BJ (cell line): ENCODE measurements at regions not wholly inside any gene's neighbourhood (a gene's known extent, or its start where the extent isn't known, plus 50 kb on each side); places are given as distances from the start of the nearest gene placed in this dataset.

Experiments used
- CTCF ChIA-PET: fragments of 350-600 bp; formaldehyde crosslinking; extraction: SDS; loops from one replicate; lab custom pipeline; 2021; ENCODE audit warnings: antibody characterized with exemption, inconsistent platforms; lab: Yijun Ruan, JAX
- POLR2A ChIA-PET: fragments of 300-600 bp; sonication (Branson Sonifier 250); formaldehyde crosslinking; extraction: SDS; loops from one replicate; lab custom pipeline; 2021; ENCODE audit warnings: antibody characterized with exemption; lab: Charles Lee
- DNase-seq: peaks from one replicate; pipeline ENCODE4 v3.0.0-alpha.2; 2011; ENCODE audit warnings: low read depth
- H3K27me3 ChIP-seq: 2 replicates; pipeline ENCODE4 v1.6.0; 2011; ENCODE audit warnings: low read length; ENCODE audit not compliant: control insufficient read depth, insufficient read depth
- H3K36me3 ChIP-seq: 2 replicates; pipeline ENCODE4 v1.5.1; 2011; ENCODE audit warnings: low read length; ENCODE audit not compliant: control insufficient read depth, insufficient read depth
- H3K4me3 ChIP-seq: 2 replicates; pipeline ENCODE4 v1.5.1; 2011; ENCODE audit warnings: low read depth, mild to moderate bottlenecking, control low read depth, low read length
- CTCF ChIP-seq: IDR thresholded peaks from 2 replicates; pipeline ENCODE4 v1.5.1; 2011; ENCODE audit warnings: low read depth, mild to moderate bottlenecking, control low read depth, inconsistent platforms, low read length, moderate library complexity; ENCODE audit not compliant: insufficient read depth

GRCh38 chr6:44554194-44554593 is 166.7 kb downstream of the CDC5L start:
- ChIA-PET POLR2A (no interaction called here), CTCF (no interaction called here)
- no peak for DNase-seq
- TF ChIP-seq CTCF, result no peak
- Histone ChIP-seq H3K4me3 (no peak overlapping the region), H3K27me3 (peaks cover 10% of the 10 kb centered on the region), H3K36me3 (no peaks in the 10 kb centered on the region)

GRCh38 chr6:44554861-44555260 is 167.4 kb downstream of the CDC5L start:
- Histone ChIP-seq H3K27me3 (peaks cover 15% of the 10 kb centered on the region), H3K4me3 (no peak overlapping the region), H3K36me3 (no peaks in the 10 kb centered on the region)
- POLR2A ChIA-PET, result no interaction called here
- CTCF ChIA-PET, result no interaction called here
- DNase-seq, result no peak
- no peak for TF ChIP-seq CTCF

DNA sequence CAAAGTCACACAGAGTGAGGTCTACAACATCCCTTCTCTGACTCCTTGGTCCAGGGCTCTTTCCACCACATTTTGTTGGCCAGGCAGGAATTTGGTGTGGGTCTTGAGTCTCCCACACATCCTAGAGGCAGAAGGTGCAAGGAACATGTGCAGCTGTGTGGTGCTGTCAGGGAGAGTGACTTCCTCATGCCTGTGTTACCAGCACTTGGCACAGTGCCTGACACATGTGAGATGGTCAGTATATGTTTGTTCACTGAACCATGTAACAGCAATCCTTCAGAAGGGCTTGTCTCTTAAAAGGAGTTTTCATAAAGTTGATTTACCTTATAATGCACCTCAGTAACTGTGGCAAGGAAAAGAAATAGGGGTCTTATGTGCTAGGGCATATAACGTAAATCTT is 168.5 kb downstream of the CDC5L start:
- TF ChIP-seq CTCF, result no peak
- Histone ChIP-seq H3K4me3 (no peak overlapping the region), H3K27me3 (peaks cover 19% of the 10 kb centered on the region), H3K36me3 (no peaks in the 10 kb centered on the region)
- no peak for DNase-seq
- CTCF ChIA-PET, result no interaction called here
- POLR2A ChIA-PET, result no interaction called here

GRCh38 chr6:44558024-44558831 is 170.7 kb downstream of the CDC5L start:
- Histone ChIP-seq H3K27me3 (peaks cover 19% of the 10 kb centered on the region), H3K36me3 (no peaks in the 10 kb centered on the region), H3K4me3 (no peak overlapping the region)
- TF ChIP-seq CTCF, result no peak
- ChIA-PET POLR2A (no interaction called here), CTCF (interaction anchor here (1.2 to 1.7 kb wide), 2 partner anchors 13 to 82 kb away, joined by 4 read pairs; no protein-coding TSS in a partner anchor)
- DNase-seq, result no peak

DNA sequence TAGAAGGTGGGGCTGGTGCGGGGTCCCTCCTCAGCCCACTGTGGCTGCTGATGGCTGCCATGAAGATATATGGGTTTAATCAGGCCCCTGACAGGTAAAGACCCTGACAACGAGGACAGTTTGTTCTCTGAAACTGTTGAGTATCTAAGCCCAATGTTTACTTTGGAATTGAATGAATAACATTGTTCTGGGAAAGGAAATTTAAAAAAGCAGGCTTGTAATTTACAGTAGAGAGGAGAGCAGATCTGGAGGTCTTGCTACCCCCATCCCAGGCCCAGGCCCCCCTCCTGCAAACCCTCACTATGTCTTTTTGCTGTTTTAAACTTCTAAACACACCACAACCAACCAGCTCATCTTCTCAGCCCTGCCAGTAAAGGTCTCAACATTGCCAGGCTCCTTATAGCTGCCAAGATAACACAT is 171.3 kb downstream of the CDC5L start:
- ChIA-PET POLR2A (no interaction called here), CTCF (interaction anchor here (1.7 kb wide), 1 partner anchor 83 kb away, joined by 4 read pairs; no protein-coding TSS in a partner anchor)
- Histone ChIP-seq H3K27me3 (peaks cover 19% of the 10 kb centered on the region), H3K36me3 (no peaks in the 10 kb centered on the region), H3K4me3 (no peak overlapping the region)
- DNase-seq, result no peak
- TF ChIP-seq CTCF, result no peak
